ENCODE measurements at regions not wholly inside any gene's neighbourhood (a gene's known extent, or its start where the extent isn't known, plus 50 kb on each side); places are given as distances from the start of the nearest gene placed in this dataset.

DNA sequence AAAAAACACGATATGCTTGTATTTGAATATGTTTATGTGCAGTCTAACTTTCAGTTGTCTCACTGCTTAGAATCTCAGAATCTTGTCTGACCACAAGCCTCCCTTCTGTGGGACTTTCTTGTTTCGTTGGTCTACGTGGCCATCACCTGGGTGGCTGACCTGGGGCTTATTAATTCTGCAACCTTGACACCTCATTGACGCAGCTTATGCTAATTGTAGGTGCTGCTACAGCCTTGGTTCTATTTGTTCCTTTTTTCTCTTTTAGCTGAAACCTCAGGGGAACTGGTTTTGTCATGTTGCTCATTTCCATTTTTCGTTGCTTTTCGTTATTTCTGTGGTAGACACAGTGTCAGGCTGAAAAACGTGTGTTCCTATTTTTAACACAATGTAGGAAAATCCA is 273.7 kb downstream of the SLC4A3 start:
- intact Hi-C loops (cut with DNase I; ENCODE audit: low total_unique reads) = no loop called here
- DNase-seq (ENCODE audit: low spot score in 2 of 2) = no peak
- TF ChIP-seq POLR2A (IDR thresholded peaks at IDR 0.05) = no peak
- Histone ChIP-seq H3K4me1 (no peaks in the 10 kb centered on the region), H3K27ac (no peak overlapping the region), H3K4me3 (no peak overlapping the region), H3K9me3 (no peaks in the 10 kb centered on the region), H3K36me3 (no peaks in the 10 kb centered on the region), H3K27me3 (no peaks in the 10 kb centered on the region)

DNA sequence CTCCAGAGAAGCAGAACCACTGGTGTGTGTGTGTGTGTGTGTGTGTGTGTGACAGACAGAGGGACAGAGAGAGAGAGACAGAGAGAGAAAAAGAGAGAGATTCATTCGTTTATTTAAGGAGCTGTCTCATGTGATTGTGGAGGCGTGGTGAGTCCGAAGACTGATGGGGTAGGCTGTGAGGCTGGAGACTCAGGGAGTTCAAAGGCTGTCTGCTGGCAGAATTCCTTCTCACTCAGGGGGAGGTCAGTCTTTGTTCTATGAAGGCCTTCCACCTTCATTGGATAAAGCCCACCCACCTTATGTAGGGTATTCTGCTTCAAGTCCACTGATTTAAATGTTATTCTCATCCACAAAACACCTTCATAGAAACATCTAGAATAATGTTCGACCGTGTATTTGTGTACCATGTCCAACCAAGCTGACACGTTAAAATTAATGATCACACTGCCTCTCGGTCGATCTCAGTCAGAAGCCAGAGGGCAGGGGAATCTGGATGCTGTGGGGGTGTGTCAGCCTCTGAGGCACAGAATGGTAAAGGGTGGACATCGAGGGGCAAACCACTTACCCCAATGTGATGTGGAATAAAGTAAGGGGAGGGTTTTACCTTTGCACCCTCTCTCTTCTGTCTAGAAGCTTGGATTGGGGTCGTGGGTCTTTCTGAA is 275.6 kb downstream of the SLC4A3 start:
- no peak for DNase-seq (ENCODE audit: low spot score in 2 of 2)
- TF ChIP-seq, protein P1, sequence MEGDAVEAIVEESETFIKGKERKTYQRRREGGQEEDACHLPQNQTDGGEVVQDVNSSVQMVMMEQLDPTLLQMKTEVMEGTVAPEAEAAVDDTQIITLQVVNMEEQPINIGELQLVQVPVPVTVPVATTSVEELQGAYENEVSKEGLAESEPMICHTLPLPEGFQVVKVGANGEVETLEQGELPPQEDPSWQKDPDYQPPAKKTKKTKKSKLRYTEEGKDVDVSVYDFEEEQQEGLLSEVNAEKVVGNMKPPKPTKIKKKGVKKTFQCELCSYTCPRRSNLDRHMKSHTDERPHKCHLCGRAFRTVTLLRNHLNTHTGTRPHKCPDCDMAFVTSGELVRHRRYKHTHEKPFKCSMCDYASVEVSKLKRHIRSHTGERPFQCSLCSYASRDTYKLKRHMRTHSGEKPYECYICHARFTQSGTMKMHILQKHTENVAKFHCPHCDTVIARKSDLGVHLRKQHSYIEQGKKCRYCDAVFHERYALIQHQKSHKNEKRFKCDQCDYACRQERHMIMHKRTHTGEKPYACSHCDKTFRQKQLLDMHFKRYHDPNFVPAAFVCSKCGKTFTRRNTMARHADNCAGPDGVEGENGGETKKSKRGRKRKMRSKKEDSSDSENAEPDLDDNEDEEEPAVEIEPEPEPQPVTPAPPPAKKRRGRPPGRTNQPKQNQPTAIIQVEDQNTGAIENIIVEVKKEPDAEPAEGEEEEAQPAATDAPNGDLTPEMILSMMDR (IDR thresholded peaks at IDR 0.05) = no peak
- TF ChIP-seq POLR2AphosphoS5 (IDR thresholded peaks at IDR 0.05) = no peak
- no peak for TF ChIP-seq POLR2A (IDR thresholded peaks at IDR 0.05)
- Histone ChIP-seq H3K4me1 (no peaks in the 10 kb centered on the region), H3K4me3 (no peak overlapping the region), H3K9me3 (no peaks in the 10 kb centered on the region), H3K27ac (no peak overlapping the region), H3K36me3 (no peaks in the 10 kb centered on the region), H3K27me3 (no peaks in the 10 kb centered on the region)
- intact Hi-C loops (cut with DNase I; ENCODE audit: low total_unique reads) = no loop called here

DNA sequence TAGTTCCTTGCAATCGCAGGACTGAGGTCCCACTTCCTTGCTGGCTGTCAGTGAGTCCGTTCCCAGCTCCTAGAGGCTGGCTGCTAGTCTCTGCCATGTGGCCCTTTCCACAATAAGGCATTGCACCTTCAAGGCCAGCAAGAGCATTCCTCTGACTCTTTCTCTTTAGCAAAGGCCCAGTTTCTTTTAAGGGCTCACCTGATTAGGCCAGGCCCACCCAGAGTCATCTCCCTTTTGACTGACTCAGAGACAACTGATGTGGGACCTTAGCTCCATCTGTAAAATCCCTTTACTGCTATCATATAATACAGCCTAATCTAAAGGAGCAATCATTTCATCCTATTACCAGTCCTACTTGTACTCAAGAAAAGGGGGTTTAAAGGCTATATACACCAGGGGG is 278.2 kb downstream of the SLC4A3 start:
- TF ChIP-seq, protein P1 (IDR thresholded peaks at IDR 0.05) = no peak
- TF ChIP-seq POLR2A (IDR thresholded peaks at IDR 0.05) (no peak), POLR2AphosphoS5 (IDR thresholded peaks at IDR 0.05) (no peak)
- DNase-seq (ENCODE audit: low spot score in 2 of 2) = no peak
- Histone ChIP-seq H3K27me3 (no peaks in the 10 kb centered on the region), H3K9me3 (no peaks in the 10 kb centered on the region), H3K4me3 (no peak overlapping the region), H3K27ac (no peak overlapping the region), H3K4me1 (no peaks in the 10 kb centered on the region), H3K36me3 (no peaks in the 10 kb centered on the region)
- intact Hi-C loops (cut with DNase I; ENCODE audit: low total_unique reads) = no loop called here

DNA sequence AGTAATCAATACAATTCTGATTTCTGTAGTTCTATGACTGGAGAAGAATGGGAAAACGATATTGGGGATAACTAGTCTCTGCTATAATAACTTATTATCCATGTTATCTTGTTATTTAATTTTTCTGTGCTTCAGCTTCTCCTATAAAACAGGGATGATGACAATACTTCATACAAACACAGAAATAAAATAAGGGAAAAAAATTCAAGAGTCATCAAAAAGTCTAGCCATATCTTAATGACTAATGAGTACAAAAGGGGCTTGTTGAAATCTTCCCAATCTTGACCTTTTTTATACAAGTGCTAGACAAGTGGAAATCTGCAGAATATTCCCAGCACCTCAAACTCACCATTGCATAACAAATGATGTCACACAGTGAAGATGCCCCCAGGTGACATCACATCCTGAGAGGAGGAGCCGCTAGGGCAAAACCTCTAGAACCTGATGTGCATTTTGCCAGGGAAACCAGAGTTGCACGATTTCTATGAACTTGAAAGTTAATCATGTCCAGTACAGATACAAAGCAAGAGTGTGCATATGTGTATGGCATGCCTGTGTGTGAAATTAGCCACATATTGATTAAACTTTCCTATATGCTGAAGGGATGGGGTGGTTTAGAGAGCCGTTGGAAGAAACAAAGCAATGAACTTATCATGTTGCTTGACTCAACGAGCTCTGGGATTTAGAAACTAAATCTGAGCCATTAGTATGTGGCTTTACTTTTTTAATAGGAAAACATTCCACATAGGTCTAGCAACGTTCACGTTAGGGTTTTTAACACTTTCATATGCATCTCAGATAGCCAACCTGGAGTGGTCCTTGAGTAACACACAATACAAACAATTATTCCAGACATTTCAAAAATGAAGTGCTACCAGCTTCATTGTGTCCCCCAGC is 278.9 kb downstream of the SLC4A3 start:
- TF ChIP-seq POLR2A (IDR thresholded peaks at IDR 0.05) = no peak
- TF ChIP-seq, protein P1 (IDR thresholded peaks at IDR 0.05) = no peak
- no peak for TF ChIP-seq POLR2AphosphoS5 (IDR thresholded peaks at IDR 0.05)
- Histone ChIP-seq H3K27me3 (no peaks in the 10 kb centered on the region), H3K27ac (no peak overlapping the region), H3K9me3 (no peaks in the 10 kb centered on the region), H3K4me1 (no peaks in the 10 kb centered on the region), H3K4me3 (no peak overlapping the region), H3K36me3 (no peaks in the 10 kb centered on the region)
- no peak for DNase-seq (ENCODE audit: low spot score in 2 of 2)
- intact Hi-C loops (cut with DNase I; ENCODE audit: low total_unique reads) = no loop called here

DNA sequence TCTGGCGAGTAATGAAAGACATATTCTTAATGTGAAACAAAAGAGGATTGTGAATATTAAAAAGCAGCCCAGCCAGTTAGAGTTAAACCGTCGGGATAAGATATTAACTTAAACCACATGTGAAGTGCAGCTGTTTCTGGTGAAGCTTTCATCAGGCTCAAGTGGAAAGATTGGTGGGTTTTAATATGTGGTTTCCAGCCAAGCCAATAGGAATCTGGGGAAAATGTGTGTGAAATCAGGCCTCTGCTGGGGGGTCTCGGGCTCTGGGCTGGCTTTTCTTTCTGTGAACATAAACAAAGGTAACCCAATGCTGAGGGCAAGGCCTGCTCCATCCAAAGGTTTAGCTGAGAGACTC is 279.6 kb downstream of the SLC4A3 start:
- Histone ChIP-seq H3K9me3 (no peaks in the 10 kb centered on the region), H3K4me3 (no peak overlapping the region), H3K36me3 (no peaks in the 10 kb centered on the region), H3K4me1 (no peaks in the 10 kb centered on the region), H3K27me3 (no peaks in the 10 kb centered on the region), H3K27ac (no peak overlapping the region)
- TF ChIP-seq, protein P1 (IDR thresholded peaks at IDR 0.05) = no peak
- TF ChIP-seq POLR2A (IDR thresholded peaks at IDR 0.05) (no peak), POLR2AphosphoS5 (IDR thresholded peaks at IDR 0.05) (no peak)
- intact Hi-C loops (cut with DNase I; ENCODE audit: low total_unique reads) = no loop called here
- DNase-seq (ENCODE audit: low spot score in 2 of 2) = no peak

Measured in breast epithelium (tissue), 4 donors.